ENCODE measurements at regions not wholly inside any gene's neighbourhood (a gene's known extent, or its start where the extent isn't known, plus 50 kb on each side); places are given as distances from the start of the nearest gene placed in this dataset.

GRCh38 chr14:30803185-30803584 is 71.2 kb upstream of the COCH start:
- Histone ChIP-seq H3K4me1 (ENCODE audit: control extremely low read depth in 1 of 4, control insufficient read depth in 4 of 4, insufficient read depth in 4 of 4, low read length in 3 of 4) (no peaks in the 10 kb centered on the region), H3K36me3 (ENCODE audit: control insufficient read depth in 4 of 4, insufficient read depth in 4 of 4, low read length in 3 of 4) (no peaks in the 10 kb centered on the region), H3K4me3 (ENCODE audit: control insufficient read depth in 1 of 7, extremely low read depth in 1 of 7, insufficient read depth in 4 of 7, low read depth in 2 of 7, low read length in 6 of 7) (no peak overlapping the region), H3K9me3 (ENCODE audit: control extremely low read depth in 1 of 5, control insufficient read depth in 4 of 5, insufficient read depth in 2 of 5, low read depth in 1 of 5, low read length in 4 of 5) (no peaks in the 10 kb centered on the region), H3K27me3 (replicated peaks in 2 of 5; ENCODE audit: control insufficient read depth in 4 of 5, insufficient read depth in 5 of 5, low read length in 4 of 5) (peaks cover 0 to 2% (median 0%) of the 10 kb centered on the region in 5 experiments), H3K27ac (ENCODE audit: insufficient read depth in 1 of 2, low read depth in 1 of 2, low read length in 2 of 2, poor library complexity in 1 of 2, severe bottlenecking in 2 of 2) (no peak overlapping the region)
- no peak for DNase-seq
- ChIA-PET POLR2A (interaction anchor here (0.6 kb wide), 1 partner anchor 804 kb away, joined by 3 read pairs; no protein-coding TSS in a partner anchor), CTCF (no interaction called here)
- WGBS (ENCODE audit: insufficient coverage) = 100% methylated on average over 2 of the region's 2 CpGs

- Histone ChIP-seq H3K9me3 (ENCODE audit: control extremely low read depth in 1 of 5, control insufficient read depth in 4 of 5, insufficient read depth in 2 of 5, low read depth in 1 of 5, low read length in 4 of 5) (no peaks in the 10 kb centered on the region), H3K27ac (ENCODE audit: insufficient read depth in 1 of 2, low read depth in 1 of 2, low read length in 2 of 2, poor library complexity in 1 of 2, severe bottlenecking in 2 of 2) (no peak overlapping the region), H3K4me1 (ENCODE audit: control extremely low read depth in 1 of 4, control insufficient read depth in 4 of 4, insufficient read depth in 4 of 4, low read length in 3 of 4) (no peaks in the 10 kb centered on the region), H3K36me3 (ENCODE audit: control insufficient read depth in 4 of 4, insufficient read depth in 4 of 4, low read length in 3 of 4) (no peaks in the 10 kb centered on the region), H3K27me3 (replicated peaks in 2 of 5; ENCODE audit: control insufficient read depth in 4 of 5, insufficient read depth in 5 of 5, low read length in 4 of 5) (peaks cover 0 to 2% (median 0%) of the 10 kb centered on the region in 5 experiments), H3K4me3 (ENCODE audit: control insufficient read depth in 1 of 7, extremely low read depth in 1 of 7, insufficient read depth in 4 of 7, low read depth in 2 of 7, low read length in 6 of 7) (no peak overlapping the region)
- DNase-seq = no peak
- 100% methylated on average over 3 of the region's 3 CpGs for WGBS (ENCODE audit: insufficient coverage)
- ChIA-PET CTCF (no interaction called here), POLR2A (no interaction called here)
Measured at GRCh38 chr14:30805284-30805683, 69.1 kb upstream of the COCH start.

DNA sequence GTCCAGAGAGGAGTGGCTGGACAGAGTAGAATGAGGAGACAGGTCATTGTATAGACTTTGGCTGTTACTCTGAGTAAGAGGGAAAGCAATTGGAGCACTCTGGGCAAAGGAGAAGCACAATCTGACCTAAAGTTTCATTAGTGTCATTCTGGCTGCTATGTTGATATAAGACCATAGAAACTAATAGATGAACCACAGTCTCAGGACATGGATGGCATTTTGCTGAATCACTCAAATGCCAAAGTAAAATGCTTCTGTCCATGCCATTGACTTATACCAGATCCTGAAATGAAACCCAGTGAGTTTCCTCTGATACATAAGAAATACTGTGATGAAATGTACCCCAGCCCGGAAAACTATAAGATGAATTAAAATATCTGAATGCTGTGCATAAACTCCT is 65.8 kb upstream of the COCH start:
- H3K9me3 ChIP-seq (ENCODE audit: control extremely low read depth in 1 of 5, control insufficient read depth in 4 of 5, insufficient read depth in 2 of 5, low read depth in 1 of 5, low read length in 4 of 5) = no peaks in the 10 kb centered on the region
- CTCF ChIA-PET = no interaction called here
- H3K36me3 ChIP-seq (ENCODE audit: control insufficient read depth in 4 of 4, insufficient read depth in 4 of 4, low read length in 3 of 4) = no peaks in the 10 kb centered on the region
- no peak overlapping the region for H3K27ac ChIP-seq (ENCODE audit: insufficient read depth in 1 of 2, low read depth in 1 of 2, low read length in 2 of 2, poor library complexity in 1 of 2, severe bottlenecking in 2 of 2)
- WGBS (ENCODE audit: insufficient coverage) = no CpG with 5 or more reads among the region's 1 CpG
- H3K27me3 ChIP-seq (replicated peaks in 2 of 5; ENCODE audit: control insufficient read depth in 4 of 5, insufficient read depth in 5 of 5, low read length in 4 of 5) = no peaks in the 10 kb centered on the region
- POLR2A ChIA-PET = no interaction called here
- no peak for DNase-seq
- peaks cover 0 to 5% (median 0%) of the 10 kb centered on the region in 4 experiments for H3K4me1 ChIP-seq (ENCODE audit: control extremely low read depth in 1 of 4, control insufficient read depth in 4 of 4, insufficient read depth in 4 of 4, low read length in 3 of 4)
- no peak overlapping the region for H3K4me3 ChIP-seq (ENCODE audit: control insufficient read depth in 1 of 7, extremely low read depth in 1 of 7, insufficient read depth in 4 of 7, low read depth in 2 of 7, low read length in 6 of 7)

GRCh38 chr14:30813216-30813615 is 61.1 kb upstream of the COCH start:
- H3K4me3 ChIP-seq (ENCODE audit: control insufficient read depth in 1 of 7, extremely low read depth in 1 of 7, insufficient read depth in 4 of 7, low read depth in 2 of 7, low read length in 6 of 7) = no peak overlapping the region
- H3K4me1 ChIP-seq (ENCODE audit: control extremely low read depth in 1 of 4, control insufficient read depth in 4 of 4, insufficient read depth in 4 of 4, low read length in 3 of 4) = peaks cover 0 to 9% (median 0%) of the 10 kb centered on the region in 4 experiments
- H3K27ac ChIP-seq (ENCODE audit: insufficient read depth in 1 of 2, low read depth in 1 of 2, low read length in 2 of 2, poor library complexity in 1 of 2, severe bottlenecking in 2 of 2) = no peak overlapping the region
- no peaks in the 10 kb centered on the region for H3K27me3 ChIP-seq (replicated peaks in 2 of 5; ENCODE audit: control insufficient read depth in 4 of 5, insufficient read depth in 5 of 5, low read length in 4 of 5)
- ChIA-PET POLR2A (no interaction called here), CTCF (no interaction called here)
- WGBS (ENCODE audit: insufficient coverage) = 76% methylated on average over 5 of the region's 5 CpGs
- H3K9me3 ChIP-seq (ENCODE audit: control extremely low read depth in 1 of 5, control insufficient read depth in 4 of 5, insufficient read depth in 2 of 5, low read depth in 1 of 5, low read length in 4 of 5) = peaks cover 0 to 4% (median 0%) of the 10 kb centered on the region in 5 experiments
- H3K36me3 ChIP-seq (ENCODE audit: control insufficient read depth in 4 of 4, insufficient read depth in 4 of 4, low read length in 3 of 4) = no peaks in the 10 kb centered on the region
- peak in 1 of 3 donors; percentile 15 for DNase-seq

- no peak overlapping the region for H3K4me3 ChIP-seq (ENCODE audit: control insufficient read depth in 1 of 7, extremely low read depth in 1 of 7, insufficient read depth in 4 of 7, low read depth in 2 of 7, low read length in 6 of 7)
- POLR2A ChIA-PET = no interaction called here
- WGBS (ENCODE audit: insufficient coverage) = 100% methylated on average over 2 of the region's 4 CpGs
- no peak overlapping the region for H3K27ac ChIP-seq (ENCODE audit: insufficient read depth in 1 of 2, low read depth in 1 of 2, low read length in 2 of 2, poor library complexity in 1 of 2, severe bottlenecking in 2 of 2)
- no peaks in the 10 kb centered on the region for H3K36me3 ChIP-seq (ENCODE audit: control insufficient read depth in 4 of 4, insufficient read depth in 4 of 4, low read length in 3 of 4)
- no peaks in the 10 kb centered on the region for H3K27me3 ChIP-seq (replicated peaks in 2 of 5; ENCODE audit: control insufficient read depth in 4 of 5, insufficient read depth in 5 of 5, low read length in 4 of 5)
- peaks cover 0 to 7% (median 0%) of the 10 kb centered on the region in 5 experiments for H3K9me3 ChIP-seq (ENCODE audit: control extremely low read depth in 1 of 5, control insufficient read depth in 4 of 5, insufficient read depth in 2 of 5, low read depth in 1 of 5, low read length in 4 of 5)
- no peak for DNase-seq
- no peaks in the 10 kb centered on the region for H3K4me1 ChIP-seq (ENCODE audit: control extremely low read depth in 1 of 4, control insufficient read depth in 4 of 4, insufficient read depth in 4 of 4, low read length in 3 of 4)
- CTCF ChIA-PET = no interaction called here
Measured at GRCh38 chr14:30820674-30821073, 53.7 kb upstream of the COCH start.

DNA sequence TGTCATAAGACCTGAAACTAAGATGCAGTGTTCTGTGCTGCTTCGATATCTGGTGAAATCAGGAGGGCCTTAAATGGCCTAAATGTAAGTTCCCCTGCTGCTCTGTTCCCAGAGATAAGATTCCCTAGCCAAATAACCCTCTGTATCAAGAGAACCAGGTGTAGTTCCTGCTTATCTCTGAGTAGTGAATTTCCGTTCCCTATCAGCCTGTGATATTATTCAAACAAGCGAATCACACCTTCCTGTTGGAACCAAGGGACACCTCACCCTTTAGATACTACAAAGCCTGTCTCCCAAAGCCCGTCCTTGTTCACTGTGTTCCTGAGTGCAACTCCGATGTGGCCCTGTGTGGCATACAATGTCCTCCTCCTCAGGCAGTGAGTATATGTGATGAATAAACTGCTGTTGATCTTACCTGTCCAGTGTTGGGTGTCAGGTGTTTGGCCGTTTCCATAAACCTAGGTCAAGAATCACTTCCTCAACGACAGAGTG is 52.2 kb upstream of the COCH start:
- peak; percentile 28 to 61 (median 46) for DNase-seq
- 77% methylated on average over 5 of the region's 7 CpGs for whole genome bisulfite sequencing (ENCODE audit: insufficient coverage)
- H3K27me3 ChIP-seq (replicated peaks in 2 of 5; ENCODE audit: control insufficient read depth in 4 of 5, insufficient read depth in 5 of 5, low read length in 4 of 5) = no peaks in the 10 kb centered on the region
- ChIA-PET CTCF (no interaction called here), POLR2A (no interaction called here)
- no peak overlapping the region for H3K4me3 ChIP-seq (ENCODE audit: control insufficient read depth in 1 of 7, extremely low read depth in 1 of 7, insufficient read depth in 4 of 7, low read depth in 2 of 7, low read length in 6 of 7)
- H3K9me3 ChIP-seq (ENCODE audit: control extremely low read depth in 1 of 5, control insufficient read depth in 4 of 5, insufficient read depth in 2 of 5, low read depth in 1 of 5, low read length in 4 of 5) = peaks cover 0 to 9% (median 3%) of the 10 kb centered on the region in 5 experiments
- no peaks in the 10 kb centered on the region for H3K4me1 ChIP-seq (ENCODE audit: control extremely low read depth in 1 of 4, control insufficient read depth in 4 of 4, insufficient read depth in 4 of 4, low read length in 3 of 4)
- no peak overlapping the region for H3K27ac ChIP-seq (ENCODE audit: insufficient read depth in 1 of 2, low read depth in 1 of 2, low read length in 2 of 2, poor library complexity in 1 of 2, severe bottlenecking in 2 of 2)
- no peaks in the 10 kb centered on the region for H3K36me3 ChIP-seq (ENCODE audit: control insufficient read depth in 4 of 4, insufficient read depth in 4 of 4, low read length in 3 of 4)

Measured in common myeloid progenitor, CD34-positive (primary cell).